GM12878 (cell line): ENCODE measurements at regions not wholly inside any gene's neighbourhood (a gene's known extent, or its start where the extent isn't known, plus 50 kb on each side); places are given as distances from the start of the nearest gene placed in this dataset.

Experiments
- ATAC-seq: fragments of 200-7000 bp; cut with Tn5 transposase; 3 replicates; pipeline ENCODE4 v1.9.1; 2020; ENCODE audit warnings: mild to moderate bottlenecking, moderate library complexity
- BruUV-seq: library from RNA; stranded (reverse); fragments of 400-500 nt; replicated peaks from 2 replicates; lab custom pipeline; 2021; lab: Mats Ljungman, UMichigan
- CTCF ChIA-PET: fragments of 300-600 bp; sonication (Branson Sonifier 250); formaldehyde crosslinking; extraction: SDS; loops from one replicate; lab custom pipeline; 2021; ENCODE audit warnings: inconsistent platforms; lab: Yijun Ruan, JAX
- POLR2A ChIA-PET: fragments of 350-600 bp; formaldehyde crosslinking; extraction: SDS; loops from one replicate; lab custom pipeline; 2021; ENCODE audit warnings: inconsistent platforms; lab: Charles Lee
- RAD21 ChIA-PET: fragments of 300-600 bp; sonication (Branson Sonifier 250); formaldehyde crosslinking; loops from one replicate; lab custom pipeline; 2023; ENCODE audit warnings: antibody characterized with exemption; ENCODE audit not compliant: unreplicated experiment; lab: Charles Lee
- SMC1A ChIA-PET: fragments of 300-600 bp; sonication (Branson Sonifier 250); formaldehyde crosslinking; loops from one replicate; lab custom pipeline; 2023; ENCODE audit not compliant: unreplicated experiment, uncharacterized antibody; lab: Charles Lee
- DNase-seq: peaks from one replicate; pipeline ENCODE4 v3.0.0-alpha.2; 2011; ENCODE audit warnings: low read depth, low spot score
- FAIRE-seq: peaks from 3 replicates; lab custom pipeline; 2011; peaks lifted over from hg19 to GRCh38; lab: Jason Lieb, UNC
- H2AFZ ChIP-seq: 2 replicates; pipeline ENCODE4 v1.6.0; 2011; ENCODE audit warnings: low read depth, low read length, control low read depth; ENCODE audit not compliant: control insufficient read depth
- H3K27ac ChIP-seq: 2 replicates; pipeline ENCODE4 v1.5.1; 2011; ENCODE audit warnings: control low read depth; ENCODE audit not compliant: control insufficient read depth, insufficient read depth
- H3K27me3 ChIP-seq, 2 experiments: replicated peaks in 1 of 2; 2 replicates each; pipeline versions ENCODE4 v1.6.0 to v1.6.1; 2011; ENCODE audit warnings: low read length in 1 of 2; ENCODE audit not compliant: control insufficient read depth in 2 of 2, insufficient read depth in 2 of 2
- H3K36me3 ChIP-seq, 2 experiments: 2 replicates each; pipeline ENCODE4 v1.5.1; 2011; ENCODE audit warnings: low read length in 1 of 2; ENCODE audit not compliant: control insufficient read depth in 2 of 2, insufficient read depth in 2 of 2
- H3K4me1 ChIP-seq: 2 replicates; pipeline ENCODE4 v1.6.1; 2011; ENCODE audit warnings: mild to moderate bottlenecking, low read length, moderate library complexity, mixed read lengths; ENCODE audit not compliant: control insufficient read depth, insufficient read depth
- H3K4me2 ChIP-seq: 2 replicates; pipeline ENCODE4 v1.6.0; 2011; ENCODE audit warnings: control low read depth; ENCODE audit not compliant: control insufficient read depth, insufficient read depth
- H3K4me3 ChIP-seq: fragments of 200-600 bp; sonication (generic); 2 replicates; pipeline ENCODE4 v1.5.1; 2016
- H3K79me2 ChIP-seq: 2 replicates; pipeline ENCODE4 v1.6.0; 2011; ENCODE audit warnings: low read length; ENCODE audit not compliant: control insufficient read depth, insufficient read depth
- H3K9ac ChIP-seq: 2 replicates; pipeline ENCODE4 v1.8.0; 2011; ENCODE audit warnings: low read length, control low read depth, mixed read lengths; ENCODE audit not compliant: control insufficient read depth, insufficient read depth
- H3K9me3 ChIP-seq: replicated peaks from 3 replicates; pipeline ENCODE4 v1.5.1; 2011; ENCODE audit warnings: mild to moderate bottlenecking, low read length; ENCODE audit not compliant: control insufficient read depth, insufficient read depth
- H4K20me1 ChIP-seq: 2 replicates; pipeline ENCODE4 v1.6.0; 2011; ENCODE audit not compliant: control insufficient read depth, insufficient read depth
- CBX3 ChIP-seq: fragments of 200-600 bp; sonication (generic); IDR thresholded peaks from 2 replicates; pipeline ENCODE4 v1.6.1; 2016; ENCODE audit warnings: low read depth, borderline replicate concordance
- GATAD2B ChIP-seq: fragments of 450-650 bp; conservative IDR thresholded peaks from 2 replicates; pipeline ENCODE4 v1.6.1; 2017; ENCODE audit warnings: low read depth, mild to moderate bottlenecking, moderate library complexity
- HDGF ChIP-seq: fragments of 450-650 bp; IDR thresholded peaks from 2 replicates; pipeline ENCODE4 v1.6.1; 2016; ENCODE audit warnings: antibody characterized with exemption
- MEF2A ChIP-seq: IDR thresholded peaks from 2 replicates; pipeline ENCODE4 v1.6.1; 2011; ENCODE audit warnings: low read depth, mild to moderate bottlenecking, low read length, moderate library complexity; ENCODE audit not compliant: insufficient read depth
- MYB ChIP-seq: fragments of 150-350 bp; IDR thresholded peaks from 2 replicates; pipeline ENCODE4 v1.6.1; 2014; ENCODE audit warnings: mild to moderate bottlenecking, low read depth, low read length, borderline replicate concordance
- MYC ChIP-seq: IDR thresholded peaks from 2 replicates; pipeline ENCODE4 v1.6.1; 2011; ENCODE audit warnings: mild to moderate bottlenecking, low read length, moderate library complexity, inconsistent platforms; ENCODE audit not compliant: insufficient read depth, insufficient replicate concordance, insufficient read length, severe bottlenecking
- NR2F1 ChIP-seq: fragments of 450-650 bp; conservative IDR thresholded peaks from 2 replicates; pipeline ENCODE4 v1.6.1; 2017; ENCODE audit warnings: mild to moderate bottlenecking
- PKNOX1 ChIP-seq: fragments of 450-650 bp; IDR thresholded peaks from 2 replicates; pipeline ENCODE4 v1.6.1; 2016; ENCODE audit warnings: mild to moderate bottlenecking
- SREBF1 ChIP-seq: IDR thresholded peaks from 2 replicates; pipeline ENCODE4 v1.6.1; 2012; ENCODE audit warnings: mild to moderate bottlenecking, low read length
- WGBS: methylation state at CpG from one replicate; pipeline ENCODE4 v1.1.6; 2016; ENCODE audit warnings: low lambda C conversion rate; ENCODE audit not compliant: insufficient replicate concordance, insufficient coverage; ENCODE audit errors: missing lambda C conversion rate; 5-methylcytosine and 5-hydroxymethylcytosine counted together
- in situ Hi-C: fragments of 300-500 bp; cut with MboI; formaldehyde crosslinking; loops from 9 replicates; pipeline ENCODE4 v1.14.3; 2018; ENCODE audit warnings: mixed read lengths
- intact Hi-C: fragments of 100-400 bp; cut with micrococcal nuclease; formaldehyde crosslinking; loops from one replicate; pipeline ENCODE4 v1.14.2; 2022; ENCODE audit not compliant: unreplicated experiment

GRCh38 chr2:76288598-76288997 lies 577.9 kb upstream of the GCFC2 start:
- no TSS peak for BruUV-seq
- in situ Hi-C loops, result no loop called here
- no peaks in the 10 kb centered on the region for H3K4me1 ChIP-seq
- TF ChIP-seq MYC (no peak), CBX3 (no peak), NR2F1 (no peak), MEF2A (no peak), HDGF (no peak), GATAD2B (no peak), MYB (no peak), SREBF1 (no peak), PKNOX1 (no peak)
- CTCF ChIA-PET, result interaction anchor here (0.8 kb wide), 1 partner anchor 13 kb away, joined by 3 read pairs; no protein-coding TSS in a partner anchor
- H3K79me2 ChIP-seq, result no peaks in the 10 kb centered on the region
- H3K27me3 ChIP-seq, result no peaks in the 10 kb centered on the region
- no peak overlapping the region for H3K27ac ChIP-seq
- DNase-seq (no peak), FAIRE-seq (no peak), ATAC-seq (no peak)
- 0% methylated on average over 1 of the region's 1 CpG for WGBS
- no peak overlapping the region for H3K4me2 ChIP-seq
- RAD21 ChIA-PET, result no interaction called here
- H2AFZ ChIP-seq, result no peak overlapping the region
- H3K9ac ChIP-seq, result no peak overlapping the region
- no peaks in the 10 kb centered on the region for H3K9me3 ChIP-seq
- intact Hi-C loops, result no loop called here
- H3K4me3 ChIP-seq, result no peak overlapping the region
- POLR2A ChIA-PET, result no interaction called here
- no peaks in the 10 kb centered on the region for H4K20me1 ChIP-seq
- H3K36me3 ChIP-seq, result no peaks in the 10 kb centered on the region
- SMC1A ChIA-PET, result interaction anchor here (1.5 kb wide), 1 partner anchor 9 kb away, joined by 3 read pairs; no protein-coding TSS in a partner anchor
